ENCODE measurements at regions not wholly inside any gene's neighbourhood (a gene's known extent, or its start where the extent isn't known, plus 50 kb on each side); places are given as distances from the start of the nearest gene placed in this dataset.

- no peak overlapping the region for H2BK120ac ChIP-seq (ENCODE audit: low read depth, low read length)
- WGBS, 2 experiments (ENCODE audit: extremely low coverage in 2 of 2, insufficient read length in 1 of 2), result no CpG with 5 or more reads among the region's 1 CpG
- CTCF ChIA-PET, result no interaction called here
- no peaks in the 10 kb centered on the region for H3K36me3 ChIP-seq (ENCODE audit: control insufficient read depth, insufficient read depth, low read length)
- H3K14ac ChIP-seq (replicated peaks; ENCODE audit: low read depth, low read length), result no peak overlapping the region
- no peak overlapping the region for H2AK9ac ChIP-seq (replicated peaks; ENCODE audit: low read depth, low read length, poor library complexity)
- H4K91ac ChIP-seq (ENCODE audit: insufficient read depth, low read depth, low read length), result no peak overlapping the region
- H4K5ac ChIP-seq (ENCODE audit: low read depth, low read length), result no peak overlapping the region
- H3K79me1 ChIP-seq (ENCODE audit: low read depth in 1 of 2, low read length in 2 of 2), result no peaks in the 10 kb centered on the region
- POLR2A ChIA-PET (ENCODE audit: unreplicated experiment), result no interaction called here
- no peaks in the 10 kb centered on the region; the same call in 1 of the 2 replicates for H3K9me1 ChIP-seq (ENCODE audit: insufficient read depth, low read length)
- no peak overlapping the region for H3K23ac ChIP-seq (ENCODE audit: low read depth, low read length)
- H3K4ac ChIP-seq (ENCODE audit: low read depth, low read length), result no peak overlapping the region
- H3K4me2 ChIP-seq (ENCODE audit: low read depth, low read length), result no peak overlapping the region
- intact Hi-C loops (cut with micrococcal nuclease), result no loop called here
- H2AK5ac ChIP-seq (ENCODE audit: low read depth, low read length), result no peak overlapping the region
- no peak overlapping the region for H2BK20ac ChIP-seq (ENCODE audit: low read depth, low read length)
- H3K18ac ChIP-seq (ENCODE audit: low read depth, low read length), result no peak overlapping the region
- no TSS peak for BruUV-seq (replicated peaks)
- DNase-seq (no peak), ATAC-seq (ENCODE audit: low read depth) (no peak)
- dilution Hi-C loops (cut with HindIII; ENCODE audit: low sequenced_read_pairs, unreplicated experiment), result no loop called here
- H3K4me3 ChIP-seq (ENCODE audit: insufficient read depth, low read depth, low read length), result no peak overlapping the region
- H2BK5ac ChIP-seq (ENCODE audit: low read depth, low read length, poor library complexity, severe bottlenecking), result no peak overlapping the region
- H2AFZ ChIP-seq (replicated peaks; ENCODE audit: low read length, poor library complexity), result no peak overlapping the region
- no peak overlapping the region for H2BK15ac ChIP-seq (ENCODE audit: low read depth, low read length)
- H3K27ac ChIP-seq (ENCODE audit: insufficient read depth, low read length), result no peak overlapping the region
- H3K9me3 ChIP-seq (ENCODE audit: control insufficient read depth, insufficient read depth, low read length), result no peaks in the 10 kb centered on the region
- no peak overlapping the region for H3K56ac ChIP-seq (ENCODE audit: extremely low read depth, insufficient read depth, low read length)
- TF ChIP-seq BHLHE40 (IDR thresholded peaks at IDR 0.05; ENCODE audit: low read depth, low read length) (no peak), CEBPB (IDR thresholded peaks at IDR 0.05; ENCODE audit: low read depth, low read length) (no peak)
- in situ Hi-C loops (cut with MboI; ENCODE audit: low sequenced_read_pairs), result no loop called here
- no peaks in the 10 kb centered on the region for H4K20me1 ChIP-seq (ENCODE audit: insufficient read depth, low read length)
- H3K27me3 ChIP-seq (ENCODE audit: control insufficient read depth, insufficient read depth, low read length), result no peaks in the 10 kb centered on the region
- H3K9ac ChIP-seq (ENCODE audit: low read depth, low read length), result no peak overlapping the region
- H4K8ac ChIP-seq (ENCODE audit: low read depth in 2 of 2, low read length in 2 of 2), result no peak overlapping the region
- no peaks in the 10 kb centered on the region for H3K4me1 ChIP-seq (ENCODE audit: control insufficient read depth, insufficient read depth, low read length)
Measured at GRCh38 chr2:23209059-23209458, 175.9 kb upstream of the KLHL29 start.

Measured in IMR-90 (cell line).